Panc1 (cell line): ENCODE measurements at regions not wholly inside any gene's neighbourhood (a gene's known extent, or its start where the extent isn't known, plus 50 kb on each side); places are given as distances from the start of the nearest gene placed in this dataset.

ENCODE experiments used
- ATAC-seq: fragments of 200-7000 bp; cut with Tn5 transposase; 2 replicates; pipeline ENCODE4 v1.9.1; 2020; ENCODE audit warnings: mild to moderate bottlenecking, moderate library complexity
- BruUV-seq: library from RNA; stranded (reverse); fragments of 400-500 nt; replicated peaks from 2 replicates; lab custom pipeline; 2021; lab: Mats Ljungman, UMichigan
- CTCF ChIA-PET: fragments of 300-600 bp; sonication (Branson Sonifier 250); formaldehyde crosslinking; loops from one replicate; lab custom pipeline; 2022; ENCODE audit warnings: antibody characterized with exemption; lab: Charles Lee
- POLR2A ChIA-PET: fragments of 300-600 bp; sonication (Branson Sonifier 250); formaldehyde crosslinking; loops from one replicate; lab custom pipeline; 2022; ENCODE audit warnings: antibody characterized with exemption; lab: Charles Lee
- DNase-seq: peaks from one replicate; pipeline ENCODE4 v3.0.0-alpha.2; 2010; ENCODE audit warnings: low read depth, low spot score
- H3K27ac ChIP-seq: 2 replicates; pipeline ENCODE4 v1.5.1; 2011; ENCODE audit warnings: mild to moderate bottlenecking, low read length, inconsistent platforms
- H3K27me3 ChIP-seq: fragments of 200-500 bp; sonication (Bioruptor generic); 2 replicates; pipeline ENCODE4 v1.6.0; 2014; ENCODE audit warnings: low read length, inconsistent platforms; ENCODE audit not compliant: control insufficient read depth, insufficient read depth
- H3K36me3 ChIP-seq: fragments of 200-500 bp; sonication (Bioruptor generic); 2 replicates; pipeline ENCODE4 v1.5.1; 2014; ENCODE audit warnings: inconsistent platforms, mild to moderate bottlenecking, low read length, moderate library complexity; ENCODE audit not compliant: control insufficient read depth, insufficient read depth
- H3K4me1 ChIP-seq: 2 replicates; pipeline ENCODE4 v1.5.1; 2011; ENCODE audit warnings: inconsistent platforms, mild to moderate bottlenecking, low read length, moderate library complexity; ENCODE audit not compliant: control insufficient read depth, insufficient read depth
- H3K4me3 ChIP-seq, 2 experiments: 2 replicates each; pipeline ENCODE4 v1.5.1; 2011 to 2012; ENCODE audit warnings: low read depth in 2 of 2, low read length in 2 of 2, mild to moderate bottlenecking in 2 of 2, inconsistent platforms in 1 of 2, moderate library complexity in 1 of 2
- H3K9me3 ChIP-seq: fragments of 200-500 bp; sonication (Bioruptor generic); 2 replicates; pipeline ENCODE4 v1.5.1; 2014; ENCODE audit warnings: low read depth, mild to moderate bottlenecking, inconsistent platforms, low read length, moderate library complexity; ENCODE audit not compliant: control insufficient read depth, insufficient read depth
- CTCF ChIP-seq: fragments of 450-650 bp; IDR thresholded peaks from 2 replicates; pipeline ENCODE4 v1.5.1; 2017; ENCODE audit warnings: mild to moderate bottlenecking
- POLR2AphosphoS5 ChIP-seq: IDR thresholded peaks from 2 replicates; pipeline ENCODE4 v1.6.1; 2012; ENCODE audit warnings: mild to moderate bottlenecking, low read depth, low read length, moderate library complexity
- REST ChIP-seq, 2 experiments: IDR thresholded peaks; 2 replicates each; pipeline ENCODE4 v1.6.1; 2011 to 2012; ENCODE audit warnings: low read depth in 2 of 2, control low read depth in 1 of 2, low read length in 1 of 2, mild to moderate bottlenecking in 1 of 2, moderate library complexity in 1 of 2; ENCODE audit not compliant: insufficient read depth in 1 of 2
- SIN3A ChIP-seq: IDR thresholded peaks from 2 replicates; pipeline ENCODE4 v1.6.1; 2012; ENCODE audit warnings: low read depth, mild to moderate bottlenecking, low read length, moderate library complexity, borderline replicate concordance; ENCODE audit not compliant: insufficient read depth
- TCF7L2 ChIP-seq: IDR thresholded peaks from 2 replicates; pipeline ENCODE4 v1.6.1; 2011; ENCODE audit warnings: mild to moderate bottlenecking, low read depth, low read length, inconsistent platforms
- in situ Hi-C: cut with HindIII; loops from 2 replicates; pipeline ENCODE4 v1.10.0; 2016; ENCODE audit warnings: low sequenced_read_pairs, low pct_unique_long_range_greater_than_20kb
- intact Hi-C: fragments of 100-400 bp; cut with micrococcal nuclease; formaldehyde crosslinking; loops from one replicate; pipeline ENCODE4 v1.10.0; 2022; ENCODE audit not compliant: unreplicated experiment

- Histone ChIP-seq H3K36me3 (no peaks in the 10 kb centered on the region), H3K4me1 (no peaks in the 10 kb centered on the region), H3K4me3 (no peak overlapping the region), H3K27ac (no peak overlapping the region), H3K27me3 (no peaks in the 10 kb centered on the region), H3K9me3 (no peaks in the 10 kb centered on the region)
- BruUV-seq: no TSS peak
- DNase-seq: no peak
- TF ChIP-seq POLR2AphosphoS5: no peak
- no peak for TF ChIP-seq TCF7L2
- no peak for TF ChIP-seq CTCF
- TF ChIP-seq SIN3A: no peak
- ChIA-PET POLR2A (no interaction called here), CTCF (no interaction called here)
- ATAC-seq: no peak
- intact Hi-C loops (no loop called here), in situ Hi-C loops (no loop called here)
Observed at GRCh38 chr1:57632401-57632800, 208.5 kb upstream of the DAB1 start.

GRCh38 chr1:57627612-57628011 lies 203.8 kb upstream of the DAB1 start:
- in situ Hi-C loops: no loop called here
- intact Hi-C loops: no loop called here
- no TSS peak for BruUV-seq

More at GRCh38 chr1:57627612-57628011, 203.8 kb upstream of the DAB1 start:
- no peak for TF ChIP-seq TCF7L2
- no peak for TF ChIP-seq SIN3A
- TF ChIP-seq REST (IDR thresholded peaks at IDR 0.05; ENCODE audit: insufficient read depth in 1 of 2, low read depth in 2 of 2, low read length in 1 of 2): no peak
- TF ChIP-seq CTCF: no peak
- no peak for TF ChIP-seq POLR2AphosphoS5
- Histone ChIP-seq H3K4me3 (no peak overlapping the region), H3K27ac (no peak overlapping the region), H3K27me3 (no peaks in the 10 kb centered on the region), H3K9me3 (no peaks in the 10 kb centered on the region), H3K36me3 (no peaks in the 10 kb centered on the region), H3K4me1 (no peaks in the 10 kb centered on the region)
- DNase-seq: no peak
- ATAC-seq: no peak
- POLR2A ChIA-PET: no interaction called here
- CTCF ChIA-PET: no interaction called here
